HUES48 (cell line): ENCODE measurements at regions not wholly inside any gene's neighbourhood (a gene's known extent, or its start where the extent isn't known, plus 50 kb on each side); places are given as distances from the start of the nearest gene placed in this dataset.
"Not testable (repeated sequence)": the region's sequence is repeated elsewhere in the genome, so short reads cannot be mapped to it uniquely, and the experiment has no call there.

Source experiments
- H3K27ac ChIP-seq: one replicate; pipeline ENCODE4 v1.7.0; 2013; ENCODE audit warnings: low read depth, low read length, inconsistent platforms
- H3K27me3 ChIP-seq: 2 replicates; pipeline ENCODE4 v1.6.1; 2013; ENCODE audit warnings: mild to moderate bottlenecking, low read length; ENCODE audit not compliant: control insufficient read depth, insufficient read depth
- H3K36me3 ChIP-seq: 2 replicates; pipeline ENCODE4 v1.6.1; 2013; ENCODE audit warnings: low read length; ENCODE audit not compliant: control insufficient read depth, insufficient read depth
- H3K4me1 ChIP-seq: 2 replicates; pipeline ENCODE4 v1.6.1; 2013; ENCODE audit warnings: mild to moderate bottlenecking, low read length; ENCODE audit not compliant: control insufficient read depth, insufficient read depth
- H3K4me3 ChIP-seq: 2 replicates; pipeline ENCODE4 v1.5.1; 2013; ENCODE audit warnings: mild to moderate bottlenecking, low read depth, low read length
- H3K9ac ChIP-seq: 2 replicates; pipeline ENCODE4 v1.6.1; 2013; ENCODE audit warnings: mild to moderate bottlenecking, low read depth, low read length, moderate library complexity
- H3K9me3 ChIP-seq: 2 replicates; pipeline ENCODE4 v1.6.1; 2013; ENCODE audit warnings: low read length; ENCODE audit not compliant: control insufficient read depth, insufficient read depth

DNA sequence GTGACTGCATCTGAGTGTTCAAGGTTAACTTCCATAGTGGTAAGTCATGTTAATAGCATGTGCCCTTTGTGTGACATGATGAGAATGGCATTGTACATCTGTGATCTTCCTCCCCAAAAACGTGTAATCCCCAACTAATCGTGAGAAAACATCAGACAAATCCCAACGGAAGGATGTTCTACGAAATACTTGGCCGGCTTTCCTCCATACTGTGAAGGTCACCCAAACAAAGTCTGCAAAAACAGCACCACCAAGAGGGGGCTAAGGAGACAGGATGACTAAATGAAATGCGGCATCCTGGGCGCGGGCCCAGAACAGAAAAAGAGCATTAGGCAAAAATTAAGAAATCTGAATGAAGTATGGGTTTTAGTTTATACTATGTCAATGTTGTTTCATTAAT is 81.8 kb downstream of the MED10 start:
- Histone ChIP-seq H3K36me3 (no peaks in the 10 kb centered on the region), H3K27me3 (peaks cover 64% of the 10 kb centered on the region), H3K27ac (no peak overlapping the region), H3K4me3 (no peak overlapping the region), H3K9ac (no peak overlapping the region), H3K9me3 (no peaks in the 10 kb centered on the region), H3K4me1 (no peaks in the 10 kb centered on the region)

DNA sequence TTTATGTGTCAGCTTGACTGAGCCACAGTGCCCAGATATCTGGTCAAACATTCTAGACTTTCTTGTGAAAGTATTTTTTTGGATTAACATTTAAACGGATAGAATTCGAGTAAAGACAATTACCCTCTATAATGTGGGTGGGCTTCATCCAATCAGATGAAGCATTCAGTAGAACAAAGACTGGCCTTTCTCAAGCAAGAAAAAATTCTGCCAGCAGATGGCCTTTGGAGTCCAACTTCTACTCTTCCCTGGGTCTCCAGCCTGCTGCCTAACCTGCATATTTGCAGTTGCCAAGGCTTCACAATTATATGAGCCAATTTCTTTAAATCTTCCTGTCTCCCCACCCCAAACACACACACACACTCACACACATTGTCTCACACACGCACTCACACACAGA is 86.4 kb downstream of the MED10 start:
- Histone ChIP-seq H3K4me3 (no peak overlapping the region), H3K36me3 (no peaks in the 10 kb centered on the region), H3K9ac (no peak overlapping the region), H3K9me3 (no peaks in the 10 kb centered on the region), H3K27me3 (peaks cover 23% of the 10 kb centered on the region), H3K27ac (no peak overlapping the region), H3K4me1 (no peaks in the 10 kb centered on the region)

DNA sequence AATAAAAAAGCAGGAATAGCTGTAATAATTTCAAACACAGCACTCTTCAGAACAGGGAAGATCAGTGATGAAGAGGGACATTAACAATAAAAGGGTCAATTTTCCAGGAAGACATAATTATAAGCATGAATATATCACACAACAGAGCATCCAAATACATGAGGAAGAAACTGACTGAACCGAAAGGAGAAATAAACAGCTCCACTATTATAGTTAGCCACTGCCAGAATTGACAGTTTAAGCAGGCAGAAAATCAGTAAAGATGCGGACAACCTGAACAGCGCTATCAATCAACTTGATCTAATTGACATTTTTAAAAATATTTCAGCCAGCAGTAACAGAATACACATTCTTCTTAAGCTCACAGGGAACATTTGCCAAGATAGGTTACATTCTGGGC is 89.1 kb downstream of the MED10 start:
- Histone ChIP-seq H3K4me1 (no peaks in the 10 kb centered on the region), H3K36me3 (no peaks in the 10 kb centered on the region), H3K27me3 (peaks cover 7% of the 10 kb centered on the region; the same call in 1 of the 2 replicates), H3K27ac (no peak overlapping the region), H3K4me3 (no peak overlapping the region), H3K9me3 (no peaks in the 10 kb centered on the region), H3K9ac (no peak overlapping the region)

DNA sequence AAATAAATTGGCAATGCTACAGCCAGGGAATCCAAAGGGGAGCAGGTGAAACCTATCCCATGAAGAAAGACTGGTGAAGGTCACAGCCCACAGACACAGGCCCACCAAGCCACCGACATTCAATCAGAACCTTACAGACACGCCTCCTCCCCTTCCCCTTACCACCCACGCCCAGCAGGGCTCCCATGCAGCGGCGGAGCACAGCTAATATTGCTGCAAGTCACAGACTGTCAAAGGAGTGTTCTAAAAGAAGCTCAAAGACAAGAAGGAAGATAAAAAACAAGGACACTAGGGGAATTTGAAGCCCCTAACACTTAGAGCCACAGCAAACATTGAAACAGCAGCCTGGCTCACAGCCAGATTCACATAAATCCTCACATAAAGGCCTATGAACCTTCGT is 91.2 kb downstream of the MED10 start:
- H3K36me3 ChIP-seq = no peaks in the 10 kb centered on the region
- H3K27me3 ChIP-seq = no peaks in the 10 kb centered on the region
- no peak overlapping the region for H3K4me3 ChIP-seq

DNA sequence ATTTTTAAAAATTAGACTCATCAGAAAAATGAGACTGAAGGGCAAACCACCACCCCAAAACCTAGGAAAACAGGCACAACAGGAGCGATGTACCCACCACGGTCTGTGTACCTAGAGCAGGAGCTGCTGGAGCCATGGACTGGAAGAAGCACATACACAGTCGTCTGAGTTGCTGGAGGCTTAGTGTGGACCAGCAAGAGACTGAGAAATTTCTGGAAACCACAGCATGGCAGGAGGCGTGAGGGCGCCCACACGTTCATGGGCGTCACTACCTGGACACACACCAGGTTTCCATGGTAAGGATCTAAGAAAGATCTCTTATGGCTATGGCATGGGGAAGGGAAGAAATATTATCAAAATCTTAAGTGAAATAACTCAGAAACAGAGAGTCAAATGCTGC is 91.9 kb downstream of the MED10 start:
- no peak overlapping the region for H3K27ac ChIP-seq
- H3K9ac ChIP-seq = no peak overlapping the region
- H3K27me3 ChIP-seq = no peaks in the 10 kb centered on the region
- H3K4me1 ChIP-seq = no peaks in the 10 kb centered on the region
- H3K4me3 ChIP-seq = no peak overlapping the region
- no peaks in the 10 kb centered on the region for H3K9me3 ChIP-seq
- no peaks in the 10 kb centered on the region for H3K36me3 ChIP-seq

More for the DNA sequence above, 91.2 kb downstream of the MED10 start:
- Histone ChIP-seq H3K4me1 (no peaks in the 10 kb centered on the region), H3K9me3 (no peaks in the 10 kb centered on the region), H3K9ac (no peak overlapping the region), H3K27ac (no peak overlapping the region)

DNA sequence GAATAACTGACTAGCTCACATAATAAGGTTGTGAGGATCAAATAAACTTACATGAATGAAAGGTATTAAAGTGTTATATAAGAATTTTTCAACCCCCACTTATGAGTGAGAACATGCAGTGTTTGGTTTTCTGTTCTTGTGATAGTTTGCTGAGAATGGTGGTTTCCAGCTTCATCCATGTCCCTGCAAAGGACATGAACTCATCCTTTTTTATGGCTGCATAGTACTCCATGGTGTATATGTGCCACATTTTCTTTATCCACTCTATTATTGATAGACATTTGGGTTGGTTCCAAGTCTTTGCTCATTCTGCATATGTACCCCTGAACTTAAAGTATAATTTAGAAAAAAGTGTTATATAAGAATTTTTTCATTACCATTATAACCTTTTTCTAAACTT is 93.9 kb downstream of the MED10 start:
- not testable (repeated sequence) for H3K4me3 ChIP-seq, H3K4me1 ChIP-seq, H3K27me3 ChIP-seq, H3K36me3 ChIP-seq, H3K9ac ChIP-seq, H3K9me3 ChIP-seq, H3K27ac ChIP-seq

DNA sequence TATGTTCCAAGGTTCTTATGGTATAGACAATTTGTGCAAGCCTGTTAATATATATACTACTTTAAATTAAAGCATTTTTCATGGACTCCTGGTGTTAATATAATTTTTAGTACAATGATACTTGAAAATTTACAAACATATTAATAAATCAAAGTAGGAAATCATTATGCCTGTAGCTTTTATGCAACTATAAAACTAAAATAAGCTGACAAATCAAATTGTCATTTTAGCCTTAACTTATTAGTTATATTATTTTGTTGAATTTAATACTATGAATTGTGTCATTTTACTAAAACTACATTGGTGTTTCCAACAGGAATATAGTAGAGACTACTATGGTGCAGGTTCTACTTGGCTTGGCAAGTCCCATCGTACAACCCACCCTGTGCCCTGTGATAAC is 96.0 kb downstream of the MED10 start:
- Histone ChIP-seq H3K27me3 (no peaks in the 10 kb centered on the region), H3K27ac (no peak overlapping the region), H3K9ac (no peak overlapping the region), H3K4me3 (no peak overlapping the region), H3K36me3 (no peaks in the 10 kb centered on the region), H3K4me1 (no peaks in the 10 kb centered on the region), H3K9me3 (no peaks in the 10 kb centered on the region)

DNA sequence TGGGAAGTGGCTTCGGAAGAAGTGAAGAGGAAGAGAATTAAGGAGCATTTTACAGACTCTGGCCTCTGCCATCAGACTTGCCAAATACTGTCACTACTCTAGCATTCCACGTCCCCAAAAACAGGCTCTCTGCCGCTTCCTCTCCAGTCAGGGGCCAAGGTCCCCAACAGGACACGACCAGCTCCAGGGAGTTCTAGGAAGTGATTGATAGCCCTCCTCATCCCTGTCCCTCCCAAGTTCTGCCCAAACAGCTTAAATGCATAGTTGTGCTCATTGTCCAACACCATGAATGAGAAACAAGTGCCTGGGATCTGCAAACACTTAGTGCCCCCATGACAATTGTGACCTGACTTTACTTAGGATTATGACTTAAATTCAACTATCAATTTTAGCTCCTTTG is 96.5 kb downstream of the MED10 start:
- no peak overlapping the region for H3K4me3 ChIP-seq
- no peak overlapping the region for H3K27ac ChIP-seq
- no peaks in the 10 kb centered on the region for H3K4me1 ChIP-seq
- no peaks in the 10 kb centered on the region for H3K9me3 ChIP-seq
- H3K9ac ChIP-seq = no peak overlapping the region
- H3K36me3 ChIP-seq = no peaks in the 10 kb centered on the region
- H3K27me3 ChIP-seq = no peaks in the 10 kb centered on the region

DNA sequence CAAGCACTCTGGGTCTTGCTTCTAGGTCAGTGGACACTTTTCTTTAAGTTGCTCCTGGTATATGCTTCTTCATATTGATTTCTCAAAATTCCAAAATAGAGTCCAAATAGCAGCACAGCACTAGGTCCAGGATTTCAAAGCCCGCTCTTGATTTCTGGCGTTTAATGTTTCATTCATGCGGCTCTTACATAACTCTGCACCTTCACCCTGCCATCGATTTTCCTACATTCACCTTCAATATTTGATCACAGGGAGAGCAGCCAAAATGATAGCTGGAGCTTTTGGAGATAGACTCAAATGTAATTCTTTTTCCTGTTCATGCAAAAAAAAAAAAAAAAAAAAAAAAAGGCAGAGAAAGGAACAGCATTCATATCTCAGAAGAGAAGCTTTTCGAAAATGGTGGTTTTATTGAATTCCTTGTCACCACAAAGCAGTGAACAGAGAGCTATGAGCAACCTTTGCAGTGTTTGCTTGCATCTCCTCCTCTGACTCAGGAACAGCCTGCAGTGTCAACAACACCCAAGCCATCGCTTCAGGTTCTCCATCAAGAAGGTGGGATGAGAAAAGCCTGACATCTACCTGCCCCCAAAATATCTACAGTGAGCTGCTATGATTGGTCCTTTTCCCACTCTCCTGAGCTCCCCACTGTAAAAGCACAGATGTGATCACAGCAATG is 97.8 kb downstream of the MED10 start:
- H3K36me3 ChIP-seq = no peaks in the 10 kb centered on the region
- no peaks in the 10 kb centered on the region for H3K4me1 ChIP-seq
- no peak overlapping the region for H3K4me3 ChIP-seq
- H3K27ac ChIP-seq = no peak overlapping the region
- no peak overlapping the region for H3K9ac ChIP-seq
- no peaks in the 10 kb centered on the region for H3K27me3 ChIP-seq
- H3K9me3 ChIP-seq = no peaks in the 10 kb centered on the region

DNA sequence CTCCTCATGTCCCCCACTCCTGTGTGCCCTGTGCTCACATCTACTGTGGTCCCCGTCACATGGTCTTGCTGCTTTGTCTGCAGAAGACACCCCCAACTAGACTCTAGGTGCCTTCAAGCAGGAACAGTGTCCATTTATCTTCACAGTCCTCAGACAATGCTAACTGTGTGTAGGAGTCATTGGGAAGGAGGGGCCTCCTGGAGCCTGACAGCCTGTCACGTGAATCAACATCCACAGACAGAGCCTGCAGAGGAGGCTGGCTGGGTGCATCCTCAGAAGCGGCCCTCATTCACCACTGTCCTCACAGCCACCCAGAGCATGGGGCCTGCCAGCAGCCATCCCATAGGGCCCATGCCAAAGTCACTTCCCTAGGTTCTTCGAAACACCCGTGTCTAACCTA is 98.7 kb downstream of the MED10 start:
- H3K4me1 ChIP-seq = no peaks in the 10 kb centered on the region
- H3K9me3 ChIP-seq = no peaks in the 10 kb centered on the region
- H3K36me3 ChIP-seq = no peaks in the 10 kb centered on the region
- no peaks in the 10 kb centered on the region for H3K27me3 ChIP-seq
- no peak overlapping the region for H3K27ac ChIP-seq
- no peak overlapping the region for H3K9ac ChIP-seq
- no peak overlapping the region for H3K4me3 ChIP-seq

DNA sequence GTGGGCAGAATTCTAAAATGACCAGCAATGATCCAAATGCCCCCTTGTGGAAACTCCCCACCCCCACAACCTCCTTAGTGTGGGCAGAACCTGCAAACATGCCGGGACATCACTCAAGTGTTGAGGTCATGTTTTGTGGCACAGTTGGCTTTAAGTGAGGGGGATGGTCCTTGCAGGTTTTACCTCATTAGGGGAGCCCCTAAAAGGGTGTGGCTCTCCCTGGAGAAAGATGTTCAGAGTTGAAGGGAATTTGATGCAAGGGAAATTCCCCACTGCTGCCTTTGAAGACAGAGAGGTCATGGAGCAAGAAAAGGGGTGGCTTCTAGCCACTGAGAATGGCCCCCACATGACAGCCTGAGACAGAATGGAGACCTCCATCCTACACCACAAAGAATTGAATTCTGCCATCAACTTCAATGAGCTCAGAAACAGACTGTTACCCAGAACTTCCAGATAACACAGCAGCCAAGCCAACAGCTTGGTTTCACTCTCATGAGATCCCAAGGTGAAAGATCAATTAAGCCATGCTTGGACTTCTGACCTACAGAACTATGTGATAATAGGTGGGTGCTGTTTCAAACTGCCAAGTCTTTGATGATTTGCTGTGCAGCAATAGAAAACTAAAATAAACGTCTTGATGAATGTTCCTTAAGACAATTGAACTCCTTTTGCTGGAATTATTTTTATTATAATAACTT is 103.4 kb downstream of the MED10 start:
- Histone ChIP-seq H3K9me3 (no peaks in the 10 kb centered on the region; the same call in 1 of the 2 replicates), H3K9ac (no peak overlapping the region), H3K27me3 (no peaks in the 10 kb centered on the region), H3K36me3 (no peaks in the 10 kb centered on the region), H3K4me3 (no peak overlapping the region), H3K27ac (no peak overlapping the region), H3K4me1 (no peaks in the 10 kb centered on the region)
